ENCODE measurements at regions not wholly inside any gene's neighbourhood (a gene's known extent, or its start where the extent isn't known, plus 50 kb on each side); places are given as distances from the start of the nearest gene placed in this dataset.

GRCh38 chr20:60484316-60484715, 526.1 kb downstream of the CDH26 start:
- TF ChIP-seq CTCF (IDR thresholded peaks at IDR 0.05): no peak
- no peak for TF ChIP-seq GATA2 (CRISPR knock-in tag; IDR thresholded peaks at IDR 0.05)
- no peak for TF ChIP-seq NRF1 (IDR thresholded peaks at IDR 0.05; ENCODE audit: low read depth, low read length)
- TF ChIP-seq MXI1 (IDR thresholded peaks at IDR 0.05; ENCODE audit: low read depth, low read length): no peak
- TF ChIP-seq SMC3 (IDR thresholded peaks at IDR 0.05; ENCODE audit: low read depth, low read length): no peak

Data from SK-N-SH (cell line).